Spleen (tissue), 11 donors: ENCODE measurements at regions not wholly inside any gene's neighbourhood (a gene's known extent, or its start where the extent isn't known, plus 50 kb on each side); places are given as distances from the start of the nearest gene placed in this dataset.
"Not testable (repeated sequence)": the region's sequence is repeated elsewhere in the genome, so short reads cannot be mapped to it uniquely, and the experiment has no call there.

Experiments
- DNase-seq: peaks from one replicate; pipeline ENCODE4 v3.0.0-alpha.2; 2020
- H3K27ac ChIP-seq, 8 donors: fragments of 200-600 bp; sonication (generic) in 7 of 8; 1 replicate in 4 of 8; 2 replicates in 4 of 8; pipeline versions ENCODE4 v1.5.0 to v1.8.0; 2016 to 2021; ENCODE audit warnings: inconsistent platforms in 4 of 8, mild to moderate bottlenecking in 4 of 8, moderate library complexity in 1 of 8
- H3K27me3 ChIP-seq, 7 donors: fragments of 200-600 bp; sonication (generic) in 6 of 7; replicated peaks in 1 of 7; 1 replicate in 4 of 7; 2 replicates in 3 of 7; pipeline versions ENCODE4 v1.5.0 to v1.8.0; 2016 to 2021; ENCODE audit warnings: inconsistent platforms in 3 of 7, mild to moderate bottlenecking in 1 of 7
- H3K36me3 ChIP-seq, 6 donors: fragments of 200-600 bp; sonication (generic) in 5 of 6; 1 replicate in 4 of 6; 2 replicates in 2 of 6; pipeline versions ENCODE4 v1.5.0 to v1.8.0; 2016 to 2021; ENCODE audit warnings: inconsistent platforms in 2 of 6
- H3K4me1 ChIP-seq, 6 donors: fragments of 200-600 bp; sonication (generic) in 5 of 6; 1 replicate in 3 of 6; 2 replicates in 3 of 6; pipeline versions ENCODE4 v1.5.0 to v1.8.0; 2016 to 2021; ENCODE audit warnings: inconsistent platforms in 3 of 6
- H3K4me3 ChIP-seq, 8 donors: fragments of 200-600 bp; sonication (generic) in 7 of 8; 1 replicate in 4 of 8; 2 replicates in 4 of 8; pipeline versions ENCODE4 v1.5.0 to v1.8.0; 2016 to 2021; ENCODE audit warnings: inconsistent platforms in 4 of 8, mild to moderate bottlenecking in 4 of 8, moderate library complexity in 2 of 8
- H3K9me3 ChIP-seq, 8 donors: fragments of 200-600 bp; sonication (generic) in 7 of 8; 1 replicate in 4 of 8; 2 replicates in 4 of 8; pipeline versions ENCODE4 v1.5.0 to v1.8.0; 2016 to 2021; ENCODE audit warnings: inconsistent platforms in 4 of 8
- POLR2A ChIP-seq, 3 donors: fragments of 450-650 bp; IDR thresholded peaks; one replicate each; pipeline ENCODE4 v1.5.1; 2017; ENCODE audit warnings: antibody characterized with exemption in 3 of 3, mild to moderate bottlenecking in 1 of 3
- POLR2AphosphoS5 ChIP-seq, 3 donors: sonication (generic); formaldehyde crosslinking; IDR thresholded peaks; one replicate each; pipeline ENCODE4 v1.5.1; 2017; ENCODE audit warnings: antibody characterized with exemption in 3 of 3
- WGBS, 5 donors: extraction: QIAGEN DNeasy Blood & Tissue Kit in 3 of 5; methylation state at CpG; one replicate each; pipeline versions ENCODE4 v1.1.5 to v1.1.7; 2013 to 2018; 5-methylcytosine and 5-hydroxymethylcytosine counted together
- intact Hi-C: fragments of 100-400 bp; cut with DNase I; formaldehyde crosslinking; loops from one replicate; pipeline ENCODE4 v1.15.0; 2023; ENCODE audit warnings: low total_unique reads
- TF ChIP-seq, protein P1 (sequence below), 11 experiments: fragments of 200-600 bp in 7 of 11; fragments of 450-650 bp in 4 of 11; sonication (generic) in 4 of 11; IDR thresholded peaks in 8 of 11; conservative IDR thresholded peaks in 3 of 11; 1 replicate in 7 of 11; 2 replicates in 4 of 11; pipeline versions ENCODE4 v1.4.0 to v1.8.0; 2016 to 2021; ENCODE audit warnings: antibody characterized with exemption in 11 of 11, inconsistent platforms in 4 of 11, mild to moderate bottlenecking in 1 of 11
- donor health status: healthy with polysubstance abuse.
- donor health status: DM: no; HTN: no; CAD: no; lungs with moderate emphysema.
- donor health status: DM: no; HTN: no; CAD: no.
- donor health status: Bipolar disorder and iron deficiency.
- donor health status: healthy.
- donor health status: DM: no; HTN: no; CAD: no.
- donor health status: DM: yes; HTN: yes; CAD: no.

DNA sequence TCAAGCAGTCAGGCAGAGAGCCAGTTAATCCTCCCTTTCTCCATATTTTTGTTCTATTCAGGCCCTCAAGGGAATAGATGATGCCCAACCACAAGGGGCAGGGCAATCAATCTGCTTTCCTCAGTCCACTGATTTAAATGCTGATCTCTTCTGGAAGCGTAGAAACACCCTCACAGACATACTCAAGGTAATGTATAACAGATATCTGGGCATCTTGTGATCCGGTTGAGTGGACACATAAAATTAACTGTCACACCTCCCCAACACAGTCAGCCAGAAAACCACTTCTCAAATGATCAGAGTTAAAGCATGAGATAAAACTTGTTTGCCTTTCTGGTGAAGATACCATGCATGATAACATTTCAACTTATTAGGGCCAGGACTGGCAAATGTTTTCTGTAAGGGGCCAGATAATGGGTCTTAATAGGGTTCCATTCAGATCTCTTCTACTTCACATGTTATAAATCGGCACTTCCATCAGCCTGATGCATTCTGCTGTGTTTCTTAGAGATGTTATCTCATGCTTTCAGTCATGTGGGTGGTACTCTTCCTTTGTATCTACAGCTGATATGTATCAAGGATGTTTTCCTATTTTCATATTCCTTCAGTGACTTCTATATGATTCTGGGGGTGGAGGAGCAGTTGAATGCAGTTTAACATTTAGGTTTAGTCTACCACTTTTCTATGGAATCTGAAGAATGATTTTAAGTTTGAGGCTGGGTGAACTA is 58.9 kb upstream of the CNTLN start:
- Histone ChIP-seq H3K9me3 (no peaks in the 10 kb centered on the region), H3K4me1 (no peaks in the 10 kb centered on the region), H3K4me3 (no peak overlapping the region), H3K36me3 (no peaks in the 10 kb centered on the region), H3K27me3 (no peaks in the 10 kb centered on the region), H3K27ac (no peak overlapping the region)
- 65 to 90% (median 83%) methylated on average over 3 of the region's 3 CpGs for WGBS, 5 donors
- TF ChIP-seq, protein P1, sequence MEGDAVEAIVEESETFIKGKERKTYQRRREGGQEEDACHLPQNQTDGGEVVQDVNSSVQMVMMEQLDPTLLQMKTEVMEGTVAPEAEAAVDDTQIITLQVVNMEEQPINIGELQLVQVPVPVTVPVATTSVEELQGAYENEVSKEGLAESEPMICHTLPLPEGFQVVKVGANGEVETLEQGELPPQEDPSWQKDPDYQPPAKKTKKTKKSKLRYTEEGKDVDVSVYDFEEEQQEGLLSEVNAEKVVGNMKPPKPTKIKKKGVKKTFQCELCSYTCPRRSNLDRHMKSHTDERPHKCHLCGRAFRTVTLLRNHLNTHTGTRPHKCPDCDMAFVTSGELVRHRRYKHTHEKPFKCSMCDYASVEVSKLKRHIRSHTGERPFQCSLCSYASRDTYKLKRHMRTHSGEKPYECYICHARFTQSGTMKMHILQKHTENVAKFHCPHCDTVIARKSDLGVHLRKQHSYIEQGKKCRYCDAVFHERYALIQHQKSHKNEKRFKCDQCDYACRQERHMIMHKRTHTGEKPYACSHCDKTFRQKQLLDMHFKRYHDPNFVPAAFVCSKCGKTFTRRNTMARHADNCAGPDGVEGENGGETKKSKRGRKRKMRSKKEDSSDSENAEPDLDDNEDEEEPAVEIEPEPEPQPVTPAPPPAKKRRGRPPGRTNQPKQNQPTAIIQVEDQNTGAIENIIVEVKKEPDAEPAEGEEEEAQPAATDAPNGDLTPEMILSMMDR (IDR thresholded peaks at IDR 0.05 in 8 of 11, conservative IDR thresholded peaks at IDR 0.05 in 3 of 11) = no peak
- TF ChIP-seq POLR2AphosphoS5 (IDR thresholded peaks at IDR 0.05) (no peak), POLR2A (IDR thresholded peaks at IDR 0.05) (no peak)
- DNase-seq = no peak
- intact Hi-C loops = no loop called here

DNA sequence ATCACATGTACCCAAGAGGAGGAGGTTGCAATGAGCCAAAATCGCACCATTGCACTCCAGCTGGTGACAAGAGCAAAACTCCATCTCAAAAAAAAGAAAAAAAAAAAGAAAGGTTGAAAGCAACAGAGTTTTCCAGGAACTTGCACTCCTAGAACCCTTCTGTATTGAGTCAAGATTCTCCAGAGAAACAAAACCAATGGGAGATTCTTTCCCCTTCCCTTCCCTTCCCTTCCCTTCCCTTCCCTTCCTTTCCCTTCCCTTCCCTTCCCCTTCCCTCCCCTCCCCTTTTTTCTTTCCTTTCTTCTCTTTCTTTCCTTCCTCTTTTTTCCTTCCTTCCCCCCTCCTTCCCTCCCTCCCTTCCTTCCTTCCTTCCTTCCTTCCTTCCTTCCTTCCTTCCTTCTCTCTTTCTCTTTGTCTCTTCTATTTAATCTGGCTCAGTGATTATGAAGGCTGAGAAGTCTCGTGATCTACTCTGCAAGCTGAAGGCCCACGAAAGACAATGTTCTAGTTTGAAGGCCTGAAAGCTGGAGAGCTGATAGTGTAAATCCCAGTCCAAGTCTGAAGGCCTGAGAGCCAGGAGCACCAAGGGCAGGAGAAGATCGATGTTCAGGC is 59.6 kb upstream of the CNTLN start:
- WGBS, 5 donors = 81 to 96% (median 87%) methylated on average over 4 of the region's 4 CpGs
- TF ChIP-seq POLR2AphosphoS5 (IDR thresholded peaks at IDR 0.05) = no peak
- no peak for TF ChIP-seq POLR2A (IDR thresholded peaks at IDR 0.05)
- TF ChIP-seq, protein P1 (IDR thresholded peaks at IDR 0.05 in 8 of 11, conservative IDR thresholded peaks at IDR 0.05 in 3 of 11) = no peak

DNA sequence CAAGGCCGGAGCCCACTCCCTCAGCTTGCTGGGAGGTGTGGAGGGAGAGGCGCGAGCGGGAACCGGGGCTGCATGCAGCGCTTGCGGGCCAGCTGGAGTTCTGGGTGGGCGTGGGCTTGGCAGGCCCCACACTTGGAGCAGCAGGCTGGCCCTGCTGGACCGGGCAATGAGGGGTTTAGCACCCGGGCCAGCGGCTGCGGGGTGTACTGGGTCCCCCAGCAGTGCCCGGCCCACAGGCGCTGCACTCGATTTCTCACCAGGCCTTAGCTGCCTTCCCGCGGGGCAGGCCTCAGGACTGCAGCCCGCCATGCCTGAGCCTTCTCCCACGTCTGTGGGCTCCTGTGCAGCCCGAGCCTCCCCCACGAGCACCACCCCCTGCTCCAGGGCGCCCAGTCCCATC is 62.3 kb upstream of the CNTLN start:
- DNase-seq, intact Hi-C loops: not testable (repeated sequence)
- WGBS, 5 donors = 92 to 100% (median 96%) methylated on average over 8 to 22 of the region's 22 CpGs

More for the DNA sequence above, 59.6 kb upstream of the CNTLN start:
- Histone ChIP-seq H3K27ac (no peak overlapping the region), H3K9me3 (no peaks in the 10 kb centered on the region), H3K36me3 (no peaks in the 10 kb centered on the region), H3K4me1 (no peaks in the 10 kb centered on the region), H3K27me3 (no peaks in the 10 kb centered on the region), H3K4me3 (no peak overlapping the region)
- no peak for DNase-seq
- intact Hi-C loops = no loop called here

DNA sequence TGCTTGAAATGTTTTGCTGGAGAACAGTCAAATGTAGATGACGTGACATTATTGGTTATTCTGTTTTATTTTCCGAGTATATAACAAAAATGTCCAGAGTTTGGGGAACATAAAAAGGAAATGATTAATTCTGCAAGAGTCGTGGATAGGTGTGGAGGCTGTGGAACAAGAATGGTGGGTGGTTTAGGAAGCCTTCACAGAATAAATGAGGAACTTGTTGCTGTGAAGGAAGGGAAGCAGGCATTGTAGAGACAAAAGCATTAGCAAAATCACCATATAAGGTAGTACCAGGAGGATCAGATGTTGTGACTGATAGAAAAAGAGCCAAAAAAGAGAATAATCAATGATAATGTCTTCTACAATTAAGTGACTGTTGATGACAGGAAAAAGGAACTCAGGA is 66.2 kb upstream of the CNTLN start:
- intact Hi-C loops = no loop called here
- no peaks in the 10 kb centered on the region for H3K36me3 ChIP-seq
- no peak for DNase-seq
- H3K27ac ChIP-seq = no peak overlapping the region
- no peaks in the 10 kb centered on the region for H3K9me3 ChIP-seq
- H3K4me3 ChIP-seq = no peak overlapping the region
- no peaks in the 10 kb centered on the region for H3K27me3 ChIP-seq
- 40 to 55% (median 45%) methylated on average over 3 of the region's 3 CpGs for WGBS, 5 donors
- TF ChIP-seq, protein P1 (IDR thresholded peaks at IDR 0.05 in 8 of 11, conservative IDR thresholded peaks at IDR 0.05 in 3 of 11) = no peak
- TF ChIP-seq POLR2AphosphoS5 (IDR thresholded peaks at IDR 0.05) (no peak), POLR2A (IDR thresholded peaks at IDR 0.05) (no peak)
- no peaks in the 10 kb centered on the region for H3K4me1 ChIP-seq

More for the DNA sequence above, 62.3 kb upstream of the CNTLN start:
- H3K4me3 ChIP-seq, H3K4me1 ChIP-seq, H3K27ac ChIP-seq, H3K27me3 ChIP-seq, H3K9me3 ChIP-seq, H3K36me3 ChIP-seq: not testable (repeated sequence)
